Karpas-422 (cell line): ENCODE measurements at regions not wholly inside any gene's neighbourhood (a gene's known extent, or its start where the extent isn't known, plus 50 kb on each side); places are given as distances from the start of the nearest gene placed in this dataset.
"Not testable (repeated sequence)": the region's sequence is repeated elsewhere in the genome, so short reads cannot be mapped to it uniquely, and the experiment has no call there.

Experiments used
- DNase-seq: peaks from one replicate; pipeline ENCODE4 v3.0.0-alpha.2; 2015
- H2AFZ ChIP-seq: fragments of 200-600 bp; sonication (generic); 2 replicates; pipeline ENCODE4 v1.6.1; 2014; ENCODE audit warnings: antibody characterized with exemption, low read length, mixed read lengths
- H3K27ac ChIP-seq: fragments of 200-600 bp; sonication (generic); 2 replicates; pipeline ENCODE4 v1.5.1; 2014; ENCODE audit warnings: mild to moderate bottlenecking, low read length, moderate library complexity
- H3K27me3 ChIP-seq: fragments of 200-600 bp; sonication (generic); 2 replicates; pipeline ENCODE4 v1.6.1; 2014; ENCODE audit warnings: low read length, mixed read lengths
- H3K36me3 ChIP-seq: fragments of 200-600 bp; sonication (generic); 2 replicates; pipeline ENCODE4 v1.6.1; 2014; ENCODE audit warnings: low read length, mixed read lengths; ENCODE audit not compliant: insufficient read depth
- H3K4me1 ChIP-seq: fragments of 200-600 bp; sonication (generic); 2 replicates; pipeline ENCODE4 v1.6.1; 2014; ENCODE audit warnings: mild to moderate bottlenecking, low read length, mixed read lengths
- H3K4me2 ChIP-seq: fragments of 200-600 bp; sonication (generic); 2 replicates; pipeline ENCODE4 v1.6.1; 2014; ENCODE audit warnings: low read length, low read depth, mild to moderate bottlenecking; ENCODE audit not compliant: poor library complexity, severe bottlenecking
- H3K4me3 ChIP-seq: fragments of 200-600 bp; sonication (generic); 2 replicates; pipeline ENCODE4 v1.5.1; 2014; ENCODE audit warnings: mild to moderate bottlenecking, antibody characterized with exemption, low read length, mixed read lengths
- H3K79me2 ChIP-seq: fragments of 200-600 bp; sonication (generic); 2 replicates; pipeline ENCODE4 v1.6.1; 2014; ENCODE audit warnings: mild to moderate bottlenecking, low read length, mixed read lengths
- H3K9ac ChIP-seq: fragments of 200-600 bp; sonication (generic); 2 replicates; pipeline ENCODE4 v1.6.0; 2014; ENCODE audit warnings: low read length
- H3K9me2 ChIP-seq: fragments of 200-600 bp; sonication (generic), shearing (Covaris generic); replicated peaks from 2 replicates; pipeline ENCODE4 v1.6.0; 2014; ENCODE audit warnings: mild to moderate bottlenecking, low read length, moderate library complexity; ENCODE audit not compliant: insufficient read depth
- H3K9me3 ChIP-seq: fragments of 300-700, 200-600 bp; sonication (generic); 2 replicates; pipeline ENCODE4 v1.6.1; 2014; ENCODE audit warnings: low read length, mixed read lengths
- H4K20me1 ChIP-seq: fragments of 200-600 bp; sonication (generic); 2 replicates; pipeline ENCODE4 v1.6.1; 2014; ENCODE audit warnings: mild to moderate bottlenecking, antibody characterized with exemption, low read length, low read depth; ENCODE audit not compliant: insufficient read depth

DNA sequence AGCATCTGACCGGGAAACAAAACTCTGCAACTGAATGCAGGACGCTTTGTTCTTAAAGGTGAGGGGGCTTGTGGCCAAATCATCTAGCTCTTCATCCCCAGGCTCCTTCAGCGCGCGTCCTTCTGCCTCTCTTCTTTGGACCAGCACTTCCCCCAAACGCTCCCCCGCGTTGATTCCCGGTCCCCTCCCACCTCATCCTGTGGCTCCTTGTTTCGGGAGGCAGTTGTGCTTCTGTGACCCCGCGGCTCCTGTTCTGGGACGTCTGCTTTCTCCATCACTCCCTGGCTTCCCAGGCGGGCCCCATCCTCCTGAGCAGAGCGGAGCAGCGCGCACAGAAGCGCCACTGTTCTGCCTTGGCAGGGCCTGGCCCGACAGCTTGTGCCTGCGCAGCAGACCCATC, 109.7 kb upstream of the ZNG1E start:
- not testable (repeated sequence) for H3K9ac ChIP-seq

DNA sequence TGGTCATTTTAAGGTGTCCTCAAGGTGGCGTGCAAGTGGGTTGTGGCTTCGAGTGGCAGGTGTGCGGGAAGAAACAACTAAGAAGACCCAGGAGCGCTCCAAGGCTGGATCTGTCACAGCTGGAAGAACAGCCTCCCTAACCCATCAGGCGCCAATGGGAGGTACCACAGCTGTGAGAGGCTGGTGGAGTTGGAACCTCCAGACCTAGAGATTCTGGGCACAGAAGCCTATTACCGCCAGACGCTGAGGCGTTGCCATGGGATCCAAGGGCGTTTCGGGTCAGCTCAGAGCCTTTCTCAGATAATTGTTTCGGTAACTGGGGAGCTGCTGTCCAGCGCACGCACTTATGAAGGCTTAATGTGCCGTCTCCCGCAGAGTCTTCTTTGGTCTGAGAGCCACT, 156.7 kb upstream of the ZNG1E start:
- H3K27me3 ChIP-seq, H3K27ac ChIP-seq, H3K9me2 ChIP-seq, H3K4me2 ChIP-seq, H2AFZ ChIP-seq, H3K9me3 ChIP-seq, H3K79me2 ChIP-seq, H4K20me1 ChIP-seq, H3K9ac ChIP-seq, DNase-seq, H3K4me3 ChIP-seq, H3K36me3 ChIP-seq, H3K4me1 ChIP-seq: not testable (repeated sequence)

More for the DNA sequence above, 109.7 kb upstream of the ZNG1E start:
- H3K79me2 ChIP-seq, H2AFZ ChIP-seq, DNase-seq, H4K20me1 ChIP-seq, H3K4me1 ChIP-seq, H3K4me3 ChIP-seq, H3K4me2 ChIP-seq, H3K9me2 ChIP-seq, H3K9me3 ChIP-seq, H3K36me3 ChIP-seq, H3K27ac ChIP-seq, H3K27me3 ChIP-seq: not testable (repeated sequence)

DNA sequence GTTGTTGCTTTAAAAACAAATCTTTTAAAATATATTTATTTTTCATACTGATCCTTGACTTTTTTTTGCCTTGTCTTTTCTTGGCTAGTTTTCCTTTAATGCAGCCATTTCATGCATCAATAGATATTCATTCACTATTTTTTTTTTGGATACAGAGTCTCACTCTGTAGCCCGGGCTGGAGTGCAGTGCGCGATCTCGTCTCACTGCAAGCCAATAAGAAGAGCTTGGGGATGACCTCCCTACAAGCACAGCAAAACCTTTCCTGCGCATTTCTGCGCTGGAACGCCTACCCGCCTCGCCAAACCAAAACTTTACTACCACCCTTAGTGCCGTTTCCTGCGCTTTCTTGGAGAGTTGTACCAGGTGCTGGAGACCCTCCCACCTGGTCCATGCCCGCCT, 161.3 kb upstream of the ZNG1E start:
- DNase-seq, H3K79me2 ChIP-seq, H3K4me1 ChIP-seq, H3K4me3 ChIP-seq, H3K27me3 ChIP-seq, H3K9me3 ChIP-seq, H3K36me3 ChIP-seq, H4K20me1 ChIP-seq, H3K9ac ChIP-seq, H2AFZ ChIP-seq, H3K27ac ChIP-seq, H3K9me2 ChIP-seq, H3K4me2 ChIP-seq: not testable (repeated sequence)

DNA sequence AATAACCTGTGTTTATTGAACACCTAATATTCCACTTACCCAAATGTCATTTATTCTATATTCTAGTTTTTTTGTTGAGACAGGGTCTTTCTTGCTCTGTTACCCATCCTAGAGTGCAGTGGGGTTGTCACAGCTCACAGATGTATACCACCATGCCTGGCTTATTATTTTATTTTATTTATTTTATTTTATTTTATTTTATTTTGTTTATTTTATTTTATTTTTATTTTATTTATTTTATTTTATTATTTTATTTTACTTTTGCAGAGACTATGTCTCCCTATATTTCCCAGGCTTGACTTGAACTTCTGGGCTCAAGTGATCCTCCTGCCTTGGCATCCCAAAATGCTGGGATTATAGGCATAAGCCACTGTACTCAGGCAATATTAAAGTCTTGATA, 167.8 kb upstream of the ZNG1E start:
- H2AFZ ChIP-seq, H3K4me3 ChIP-seq, H3K79me2 ChIP-seq, H3K9me2 ChIP-seq, H3K9ac ChIP-seq, H3K36me3 ChIP-seq, H4K20me1 ChIP-seq, DNase-seq, H3K4me1 ChIP-seq, H3K4me2 ChIP-seq, H3K27ac ChIP-seq, H3K9me3 ChIP-seq, H3K27me3 ChIP-seq: not testable (repeated sequence)

DNA sequence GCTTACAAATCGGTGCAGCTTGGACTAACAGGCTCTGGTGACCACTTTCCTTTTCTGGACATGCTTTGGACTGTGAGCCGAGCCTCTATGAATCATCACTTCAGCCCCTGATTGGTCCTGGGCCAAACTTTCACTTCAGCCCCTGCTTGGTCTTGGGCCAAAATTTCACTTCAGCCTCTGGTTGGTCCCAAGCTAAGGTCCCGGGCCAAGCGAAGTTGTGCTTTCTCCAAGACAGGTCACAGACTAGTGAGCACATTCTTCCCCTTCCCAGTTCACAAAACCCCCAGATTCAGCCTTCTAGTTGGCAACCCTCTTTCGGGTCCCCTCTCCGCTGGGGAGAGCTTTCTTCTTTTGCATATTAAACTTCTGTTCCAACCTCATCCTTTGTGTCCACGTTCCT, 171.0 kb upstream of the ZNG1E start:
- H3K4me1 ChIP-seq, H4K20me1 ChIP-seq, H3K36me3 ChIP-seq, H3K79me2 ChIP-seq, H3K27ac ChIP-seq, H3K4me3 ChIP-seq, H3K9ac ChIP-seq, H3K9me3 ChIP-seq, H3K27me3 ChIP-seq, H3K9me2 ChIP-seq, H2AFZ ChIP-seq, H3K4me2 ChIP-seq, DNase-seq: not testable (repeated sequence)

DNA sequence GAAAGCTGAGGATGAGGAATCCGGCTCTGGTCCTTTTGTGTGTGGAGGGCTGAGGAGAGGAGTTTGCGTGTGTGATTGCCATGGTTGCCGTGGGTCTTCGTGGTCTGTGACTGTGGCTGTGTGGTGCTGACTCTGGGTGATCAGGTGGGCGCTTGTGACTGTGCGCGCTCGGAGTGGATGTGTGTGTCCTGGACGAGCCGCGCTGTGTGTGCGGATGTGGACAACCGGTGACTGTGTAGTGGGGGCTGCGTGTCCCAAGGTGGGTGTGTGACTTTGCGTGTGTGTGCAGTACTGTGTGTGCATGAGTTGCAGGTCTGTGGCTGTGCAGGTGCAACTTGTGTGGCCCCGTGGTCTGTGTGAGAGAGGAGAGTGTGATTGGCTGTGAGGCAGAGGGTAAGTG, 172.0 kb upstream of the ZNG1E start:
- not testable (repeated sequence) for H3K9me2 ChIP-seq, H3K4me1 ChIP-seq, H3K9me3 ChIP-seq, H4K20me1 ChIP-seq, H3K27me3 ChIP-seq, DNase-seq, H3K9ac ChIP-seq, H3K36me3 ChIP-seq, H3K4me3 ChIP-seq, H3K79me2 ChIP-seq, H2AFZ ChIP-seq, H3K4me2 ChIP-seq, H3K27ac ChIP-seq

DNA sequence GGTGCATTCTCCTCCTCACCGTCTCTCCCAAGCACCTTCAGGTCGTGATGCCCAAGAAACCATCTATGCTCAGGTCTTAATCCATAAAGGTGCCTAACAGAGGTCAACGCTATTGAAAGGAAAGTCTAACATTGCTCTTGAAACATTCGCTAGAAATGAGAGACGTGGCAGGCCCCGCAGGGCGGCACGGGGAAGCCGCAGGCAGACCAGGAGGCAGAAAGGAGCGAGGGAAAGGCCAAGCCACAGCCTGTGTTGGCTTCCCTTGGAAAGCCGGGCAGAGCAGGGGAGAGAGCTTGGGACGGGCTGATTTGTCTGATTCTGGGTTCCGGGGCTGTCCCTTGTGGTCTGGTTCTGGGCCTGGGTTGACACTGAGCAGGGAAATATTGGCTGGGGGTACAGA, 192.8 kb upstream of the ZNG1E start:
- H3K9ac ChIP-seq, H3K4me1 ChIP-seq, H4K20me1 ChIP-seq, H3K36me3 ChIP-seq, H3K27me3 ChIP-seq, H3K9me2 ChIP-seq, H3K27ac ChIP-seq, H3K4me2 ChIP-seq, H3K79me2 ChIP-seq, H2AFZ ChIP-seq, DNase-seq, H3K9me3 ChIP-seq, H3K4me3 ChIP-seq: not testable (repeated sequence)

DNA sequence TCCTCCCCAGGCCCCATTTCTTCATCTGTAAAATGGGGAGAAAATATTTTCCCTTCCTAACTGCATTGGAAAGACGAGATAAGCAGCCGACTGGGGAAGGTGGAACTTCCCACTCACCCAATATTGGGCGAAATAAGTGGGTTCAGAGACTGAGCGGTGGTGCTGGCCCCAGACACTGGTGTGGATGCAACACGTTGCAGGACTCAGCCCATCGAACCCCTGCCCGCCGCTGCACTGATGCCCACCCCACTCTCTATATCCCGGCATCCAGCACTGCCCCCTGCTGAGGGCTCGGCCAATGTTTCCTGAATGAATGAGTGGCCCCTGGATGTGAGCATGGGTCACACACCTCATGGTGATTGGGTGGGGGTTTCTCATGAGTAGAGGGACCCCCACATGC, 194.4 kb upstream of the ZNG1E start:
- DNase-seq, H3K36me3 ChIP-seq, H3K9me2 ChIP-seq, H3K4me1 ChIP-seq, H3K9ac ChIP-seq, H3K79me2 ChIP-seq, H4K20me1 ChIP-seq, H2AFZ ChIP-seq, H3K27ac ChIP-seq, H3K27me3 ChIP-seq, H3K9me3 ChIP-seq, H3K4me3 ChIP-seq, H3K4me2 ChIP-seq: not testable (repeated sequence)

DNA sequence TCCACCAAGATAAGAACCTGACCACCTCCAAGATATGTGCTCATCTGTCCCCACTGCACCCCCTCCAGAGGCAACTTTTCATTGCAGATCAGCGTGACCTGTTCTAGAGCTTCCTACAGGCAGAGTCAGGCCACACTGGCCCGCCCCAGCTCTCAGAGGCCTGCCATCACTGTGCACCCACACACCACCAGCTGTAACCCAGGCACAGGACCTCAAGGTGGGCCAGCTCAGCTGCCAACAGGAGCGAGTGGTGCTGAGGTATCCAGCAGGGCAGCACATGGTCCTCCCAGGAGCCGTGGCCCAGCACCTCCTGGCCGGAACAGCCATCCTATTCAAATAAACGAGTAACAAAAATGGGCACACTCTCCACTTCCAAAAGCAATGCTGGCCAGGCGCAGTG, 189.9 kb upstream of the FOXD4L5 start:
- not testable (repeated sequence) for H3K27ac ChIP-seq, H3K4me1 ChIP-seq, H3K27me3 ChIP-seq, H3K9me2 ChIP-seq, H3K9ac ChIP-seq, H2AFZ ChIP-seq, H3K9me3 ChIP-seq, H3K4me3 ChIP-seq, DNase-seq, H3K79me2 ChIP-seq, H3K4me2 ChIP-seq, H3K36me3 ChIP-seq, H4K20me1 ChIP-seq
